ENCODE measurements at regions not wholly inside any gene's neighbourhood (a gene's known extent, or its start where the extent isn't known, plus 50 kb on each side); places are given as distances from the start of the nearest gene placed in this dataset.

- Histone ChIP-seq H3K79me1 (ENCODE audit: low read depth, low read length) (no peaks in the 10 kb centered on the region), H3K4me3 (ENCODE audit: extremely low read depth in 1 of 4, insufficient read depth in 2 of 4, low read depth in 3 of 4, low read length in 4 of 4) (no peak overlapping the region), H3K9ac (replicated peaks in 1 of 4; ENCODE audit: extremely low read depth in 1 of 4, low read depth in 3 of 4, low read length in 3 of 4) (no peak overlapping the region), H3K9me3 (ENCODE audit: insufficient read depth in 2 of 2, low read depth in 1 of 2, low read length in 1 of 2) (peaks cover 3 to 5% of the 10 kb centered on the region in 2 experiments; a peak in 2 of 4 replicates), H2BK120ac (replicated peaks; ENCODE audit: low read depth, low read length) (no peak overlapping the region), H3K23ac (ENCODE audit: insufficient read length) (no peak overlapping the region), H4K8ac (ENCODE audit: extremely low read depth, insufficient read depth, low read length) (no peak overlapping the region), H3K27me3 (replicated peaks in 1 of 4; ENCODE audit: control insufficient read depth in 3 of 4, extremely low read depth in 1 of 4, insufficient read depth in 3 of 4, low read length in 3 of 4) (no peaks in the 10 kb centered on the region), H3K4me2 (ENCODE audit: insufficient read depth in 1 of 2, low read depth in 2 of 2, low read length in 2 of 2) (no peak overlapping the region), H4K20me1 (replicated peaks in 1 of 2; ENCODE audit: control insufficient read depth in 1 of 2, insufficient read depth in 2 of 2, low read length in 2 of 2) (no peaks in the 10 kb centered on the region), H3K18ac (ENCODE audit: extremely low read depth, low read length) (no peak overlapping the region), H3K23me2 (ENCODE audit: low read depth, low read length) (no peaks in the 10 kb centered on the region), H2AFZ (ENCODE audit: low read length) (no peak overlapping the region), H3K4me1 (replicated peaks in 1 of 4; ENCODE audit: control insufficient read depth in 3 of 4, insufficient read depth in 4 of 4, low read length in 3 of 4) (no peaks in the 10 kb centered on the region), H2BK20ac (ENCODE audit: low read length) (no peak overlapping the region), H3K36me3 (ENCODE audit: control insufficient read depth in 2 of 4, insufficient read depth in 4 of 4, low read length in 3 of 4) (no peaks in the 10 kb centered on the region), H3K79me2 (ENCODE audit: control insufficient read depth in 1 of 2, insufficient read depth in 2 of 2, low read length in 2 of 2) (no peaks in the 10 kb centered on the region), H3K4ac (replicated peaks; ENCODE audit: insufficient read length, low read depth, low read length) (no peak overlapping the region), H2BK5ac (ENCODE audit: low read depth, low read length) (no peak overlapping the region), H3K14ac (ENCODE audit: insufficient read length) (no peak overlapping the region), H3K27ac (ENCODE audit: low read depth, low read length) (no peak overlapping the region), H2BK15ac (ENCODE audit: low read length) (no peak overlapping the region), H2BK12ac (ENCODE audit: low read depth, low read length) (no peak overlapping the region), H2AK5ac (ENCODE audit: low read depth, low read length) (no peak overlapping the region), H4K5ac (ENCODE audit: insufficient read length, low read depth, low read length) (no peak overlapping the region), H4K91ac (replicated peaks; ENCODE audit: insufficient read length, low read length) (no peak overlapping the region), H3K56ac (replicated peaks; ENCODE audit: insufficient read length, low read depth, low read length) (no peak overlapping the region)
- FAIRE-seq (no peak), DNase-seq (ENCODE audit: low read depth in 1 of 2, low spot score in 2 of 2) (no peak)
- POLR2A ChIA-PET (ENCODE audit: partially characterized antibody) = no interaction called here
- CTCF ChIA-PET (ENCODE audit: partially characterized antibody) = no interaction called here
- WGBS, 2 experiments (ENCODE audit: extremely low coverage in 1 of 2, insufficient coverage in 1 of 2, insufficient read length in 1 of 2, insufficient replicate concordance in 2 of 2, low coverage in 1 of 2, low lambda C conversion rate in 2 of 2, missing lambda C conversion rate in 1 of 2) = 93% methylated on average over 2 of the region's 2 CpGs; no CpG with 5 or more reads in 1 of the 2 experiments
- no peak for TF ChIP-seq CBX8 (IDR thresholded peaks at IDR 0.05; ENCODE audit: borderline replicate concordance, low read depth, low read length)
- no peak for TF ChIP-seq TBP (IDR thresholded peaks at IDR 0.05; ENCODE audit: low read depth, low read length)
- TF ChIP-seq SIRT6 (IDR thresholded peaks at IDR 0.05; ENCODE audit: low read length) = no peak
- TF ChIP-seq GTF2F1 (IDR thresholded peaks at IDR 0.05; ENCODE audit: borderline replicate concordance, low read depth, low read length) = no peak
- no peak for TF ChIP-seq ASH2L (IDR thresholded peaks at IDR 0.05; ENCODE audit: low read length)
- no peak for TF ChIP-seq CREB1 (IDR thresholded peaks at IDR 0.05)
- TF ChIP-seq TAF7 (optimal IDR thresholded peaks at IDR 0.05; ENCODE audit: borderline replicate concordance, low read depth, low read length) = no peak
- TF ChIP-seq JUN (IDR thresholded peaks at IDR 0.05; ENCODE audit: low read depth, low read length) = no peak
- no peak for TF ChIP-seq HDAC2 (IDR thresholded peaks at IDR 0.05; ENCODE audit: borderline replicate concordance in 1 of 2, low read depth in 2 of 2, low read length in 2 of 2)
- TF ChIP-seq MAFK (IDR thresholded peaks at IDR 0.05; ENCODE audit: low read depth, low read length) = no peak
- no peak for TF ChIP-seq BCL11A (IDR thresholded peaks at IDR 0.05; ENCODE audit: low read depth in 2 of 2, low read length in 2 of 2)
- TF ChIP-seq CTCF (IDR thresholded peaks at IDR 0.05; ENCODE audit: control extremely low read depth in 1 of 3, insufficient read depth in 1 of 3, low read depth in 1 of 3, low read length in 3 of 3) = no peak
- TF ChIP-seq SP2 (IDR thresholded peaks at IDR 0.05; ENCODE audit: low read length) = no peak
These were observed 861.7 kb upstream of the CNTNAP5 start for GRCh38 chr2:123163398-123163797.
